ENCODE measurements at regions not wholly inside any gene's neighbourhood (a gene's known extent, or its start where the extent isn't known, plus 50 kb on each side); places are given as distances from the start of the nearest gene placed in this dataset.
"Not testable (repeated sequence)": the region's sequence is repeated elsewhere in the genome, so short reads cannot be mapped to it uniquely, and the experiment has no call there.

DNA sequence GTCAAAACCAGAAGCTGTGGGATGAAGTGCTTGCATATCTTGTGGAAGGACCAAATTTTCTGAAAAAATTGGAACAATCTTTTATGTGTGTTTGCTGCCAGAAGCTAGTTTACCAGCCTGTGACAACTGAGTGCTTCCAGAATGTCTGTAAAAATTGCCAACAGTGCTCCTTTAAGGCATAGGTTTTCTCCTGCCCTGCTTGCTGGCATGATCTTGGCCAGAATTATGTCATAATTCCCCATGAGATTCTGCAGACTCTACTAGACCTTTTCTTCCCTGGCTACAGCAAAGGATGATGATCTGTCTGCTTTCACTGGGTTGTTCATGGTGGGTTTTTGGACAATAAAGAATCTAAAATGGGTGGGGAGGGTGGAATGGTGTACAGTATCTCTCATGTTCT lies 196.3 kb upstream of the ZCCHC13 start:
- Mint-ChIP-seq H3K27ac (no peak overlapping the region), H3K27me3 (ENCODE audit: low read depth in 2 of 2) (peaks cover 0 to 39% of the 10 kb centered on the region in 2 donors), H3K36me3 (peaks cover 7% of the 10 kb centered on the region), H3K9me3 (no peaks in the 10 kb centered on the region), H3K4me3 (no peak overlapping the region), H3K4me1 (no peaks in the 10 kb centered on the region)
- intact Hi-C loops (cut with micrococcal nuclease) = no loop called here
- TF ChIP-seq CTCF (IDR thresholded peaks at IDR 0.05) = no peak
- no peaks in the 10 kb centered on the region for H3K27me3 ChIP-seq (ENCODE audit: control insufficient read depth, insufficient read depth, low read length)
- H3K4me3 ChIP-seq (ENCODE audit: low read length) = no peak overlapping the region
- peaks cover 11% of the 10 kb centered on the region for H3K9me3 ChIP-seq (ENCODE audit: control insufficient read depth, insufficient read depth, low read length)
- H3K4me1 ChIP-seq (ENCODE audit: control insufficient read depth, insufficient read depth, low read length) = no peaks in the 10 kb centered on the region
- ATAC-seq = no peak
- no peaks in the 10 kb centered on the region for H3K36me3 ChIP-seq (ENCODE audit: control insufficient read depth, insufficient read depth, low read length)
- no peak overlapping the region for H3K27ac ChIP-seq (ENCODE audit: low read length)
- DNase-seq = no peak

DNA sequence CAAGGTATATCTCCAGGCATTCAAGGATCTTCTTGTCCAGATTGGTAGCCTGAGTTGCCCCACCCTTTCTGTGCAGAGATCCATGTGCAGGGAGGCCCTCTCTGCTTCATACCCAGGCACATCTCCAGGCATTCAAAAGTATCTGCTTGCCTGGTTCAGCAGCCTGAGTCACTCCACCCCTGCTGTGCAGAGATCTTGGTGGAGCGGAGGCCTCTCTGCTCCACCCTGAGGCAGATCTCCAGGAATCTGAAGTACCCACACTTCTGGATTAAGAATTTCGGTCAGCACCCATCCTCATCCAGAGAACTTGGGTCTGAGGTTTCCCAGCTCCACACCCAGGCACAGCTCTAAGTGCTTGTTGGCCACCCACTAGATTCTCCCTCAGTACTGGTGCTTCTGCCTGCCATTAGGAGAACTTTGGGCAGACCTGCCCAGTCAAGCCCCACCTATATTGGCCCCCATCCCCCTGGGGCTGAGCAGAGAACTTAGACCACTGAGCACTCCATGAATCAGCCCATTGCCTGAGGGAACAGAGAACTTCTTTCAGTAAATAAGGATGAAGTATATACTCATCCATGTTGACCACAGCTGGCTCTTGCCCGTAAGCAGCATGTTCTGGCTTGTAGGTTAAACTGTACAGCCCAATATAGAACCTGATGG lies 199.5 kb upstream of the ZCCHC13 start:
- no peaks in the 10 kb centered on the region for H3K36me3 ChIP-seq (ENCODE audit: control insufficient read depth, insufficient read depth, low read length)
- Mint-ChIP-seq H3K27ac (no peak overlapping the region), H3K4me3 (no peak overlapping the region), H3K4me1 (no peaks in the 10 kb centered on the region), H3K36me3 (no peaks in the 10 kb centered on the region), H3K27me3 (ENCODE audit: low read depth in 2 of 2) (peaks cover 0 to 11% of the 10 kb centered on the region in 2 donors), H3K9me3 (peaks cover 0 to 3% of the 10 kb centered on the region in 2 donors)
- H3K4me3 ChIP-seq (ENCODE audit: low read length) = no peak overlapping the region
- DNase-seq (no peak), ATAC-seq (no peak)
- no peak overlapping the region for H3K27ac ChIP-seq (ENCODE audit: low read length)
- intact Hi-C loops (cut with micrococcal nuclease) = no loop called here
- 83% methylated on average over 2 of the region's 3 CpGs for WGBS (ENCODE audit: insufficient coverage)
- no peaks in the 10 kb centered on the region for H3K4me1 ChIP-seq (ENCODE audit: control insufficient read depth, insufficient read depth, low read length)
- H3K27me3 ChIP-seq (ENCODE audit: control insufficient read depth, insufficient read depth, low read length) = no peaks in the 10 kb centered on the region
- H3K9me3 ChIP-seq (ENCODE audit: control insufficient read depth, insufficient read depth, low read length) = peaks cover 11% of the 10 kb centered on the region
- TF ChIP-seq CTCF (IDR thresholded peaks at IDR 0.05) = no peak

DNA sequence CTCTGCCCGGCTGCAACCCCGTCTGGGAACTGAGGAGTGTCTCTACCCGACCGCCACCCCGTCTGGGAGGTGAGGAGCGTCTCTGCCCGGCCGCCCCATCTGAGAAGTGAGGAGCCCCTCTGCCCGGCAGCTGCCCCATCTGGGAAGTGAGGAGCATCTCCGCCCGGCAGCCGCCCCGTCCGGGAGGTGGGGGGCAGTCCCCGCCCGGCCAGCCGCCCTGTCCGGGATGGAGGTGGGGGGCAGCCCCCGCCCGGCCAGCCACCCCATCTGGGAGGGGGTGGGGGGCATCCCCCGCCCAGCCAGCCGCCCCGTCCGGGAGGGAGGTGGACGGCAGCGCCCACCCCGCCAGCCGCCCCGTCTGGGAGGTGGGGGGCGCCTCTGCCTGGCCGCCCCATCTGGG lies 205.6 kb upstream of the ZCCHC13 start:
- DNase-seq; H3K9me3 Mint-ChIP-seq; H3K9me3 ChIP-seq (ENCODE audit: control insufficient read depth, insufficient read depth, low read length); H3K36me3 ChIP-seq (ENCODE audit: control insufficient read depth, insufficient read depth, low read length); H3K27ac Mint-ChIP-seq; H3K4me3 ChIP-seq (ENCODE audit: low read length); H3K36me3 Mint-ChIP-seq; H3K27me3 ChIP-seq (ENCODE audit: control insufficient read depth, insufficient read depth, low read length); H3K4me3 Mint-ChIP-seq; intact Hi-C loops (cut with micrococcal nuclease); H3K27ac ChIP-seq (ENCODE audit: low read length); H3K27me3 Mint-ChIP-seq (ENCODE audit: low read depth in 2 of 2); H3K4me1 Mint-ChIP-seq; ATAC-seq; H3K4me1 ChIP-seq (ENCODE audit: control insufficient read depth, insufficient read depth, low read length): not testable (repeated sequence)
- WGBS (ENCODE audit: insufficient coverage) = 99% methylated on average over 18 of the region's 31 CpGs

DNA sequence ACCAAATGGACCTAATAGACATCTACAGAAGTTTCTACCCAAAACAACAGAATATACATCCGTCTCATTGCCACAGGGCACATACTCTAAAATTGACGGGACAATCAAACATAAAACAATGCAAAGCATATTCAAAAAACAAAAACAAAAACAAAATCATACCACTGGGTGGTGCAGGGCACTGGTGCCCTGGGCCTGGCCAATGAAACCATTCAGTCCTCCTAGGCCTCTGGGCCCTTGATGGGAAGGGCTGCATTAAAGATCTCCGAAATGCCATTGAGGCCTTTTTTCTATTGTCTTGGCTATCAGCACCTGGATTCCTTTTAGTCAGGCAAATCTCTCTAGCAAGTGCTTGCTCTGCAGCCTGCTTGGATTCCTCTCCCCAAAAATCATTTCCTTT lies 213.9 kb upstream of the ZCCHC13 start:
- Histone ChIP-seq H3K36me3 (ENCODE audit: control insufficient read depth, insufficient read depth, low read length) (no peaks in the 10 kb centered on the region), H3K4me3 (ENCODE audit: low read length) (no peak overlapping the region), H3K9me3 (ENCODE audit: control insufficient read depth, insufficient read depth, low read length) (no peaks in the 10 kb centered on the region), H3K27me3 (ENCODE audit: control insufficient read depth, insufficient read depth, low read length) (no peaks in the 10 kb centered on the region), H3K4me1 (ENCODE audit: control insufficient read depth, insufficient read depth, low read length) (no peaks in the 10 kb centered on the region), H3K27ac (ENCODE audit: low read length) (no peak overlapping the region)
- ATAC-seq (no peak), DNase-seq (no peak)
- TF ChIP-seq CTCF (IDR thresholded peaks at IDR 0.05) = no peak
- Mint-ChIP-seq H3K27me3 (ENCODE audit: low read depth in 2 of 2) (peaks cover 0 to 7% of the 10 kb centered on the region in 2 donors), H3K4me3 (no peak overlapping the region), H3K9me3 (peaks cover 0 to 8% of the 10 kb centered on the region in 2 donors), H3K36me3 (no peaks in the 10 kb centered on the region), H3K27ac (no peak overlapping the region), H3K4me1 (no peaks in the 10 kb centered on the region)
- WGBS (ENCODE audit: insufficient coverage) = 45% methylated on average over 2 of the region's 3 CpGs
- intact Hi-C loops (cut with micrococcal nuclease) = no loop called here
